NT2/D1 (cell line): ENCODE measurements at regions not wholly inside any gene's neighbourhood (a gene's known extent, or its start where the extent isn't known, plus 50 kb on each side); places are given as distances from the start of the nearest gene placed in this dataset.

ENCODE experiments used
- SUZ12 ChIP-seq: IDR thresholded peaks from 2 replicates; pipeline ENCODE4 v1.6.1; 2011; ENCODE audit not compliant: insufficient read length, insufficient read depth; ENCODE audit errors: extremely low read depth
- YY1 ChIP-seq: IDR thresholded peaks from 2 replicates; pipeline ENCODE4 v1.6.1; 2011; ENCODE audit not compliant: insufficient read length, insufficient read depth

- TF ChIP-seq YY1 (no peak), SUZ12 (no peak)
These were observed 148.8 kb upstream of the LHX5 start for GRCh38 chr12:113620437-113620976.
